ENCODE measurements at regions not wholly inside any gene's neighbourhood (a gene's known extent, or its start where the extent isn't known, plus 50 kb on each side); places are given as distances from the start of the nearest gene placed in this dataset.

- ATAC-seq = no peak
- no peaks in the 10 kb centered on the region for H3K27me3 ChIP-seq (ENCODE audit: control insufficient read depth in 2 of 2, insufficient read depth in 2 of 2, low read length in 2 of 2)
- DNase-seq (ENCODE audit: extremely low read depth in 1 of 4, low spot score in 3 of 4) = no peak
- in situ Hi-C loops (cut with MboI) (no loop called here), intact Hi-C loops (cut with micrococcal nuclease) (no loop called here)
- no peak overlapping the region for H3K4me2 ChIP-seq (ENCODE audit: insufficient read depth, low read length)
- FAIRE-seq = no peak
- CTCF ChIA-PET (ENCODE audit: low intra/inter-chr PET ratio) = no interaction called here
- TF ChIP-seq GATAD2B (IDR thresholded peaks at IDR 0.05; ENCODE audit: borderline replicate concordance) = no peak
- no peak for TF ChIP-seq SNRNP70 (optimal IDR thresholded peaks at IDR 0.05; ENCODE audit: low read depth, low read length)
- TF ChIP-seq SRSF9 (IDR thresholded peaks at IDR 0.05; ENCODE audit: borderline replicate concordance, low read depth, low read length) = no peak
- TF ChIP-seq PHF20 (IDR thresholded peaks at IDR 0.05; ENCODE audit: partially characterized antibody) = no peak
- TF ChIP-seq CLOCK (CRISPR knock-in tag; IDR thresholded peaks at IDR 0.05; ENCODE audit: borderline replicate concordance) = no peak
- no peak for TF ChIP-seq SPI1 (IDR thresholded peaks at IDR 0.05; ENCODE audit: borderline replicate concordance, low read depth, low read length)
- TF ChIP-seq MCM7 (IDR thresholded peaks at IDR 0.05) = no peak
- TF ChIP-seq ZNF165 (CRISPR knock-in tag; IDR thresholded peaks at IDR 0.05; ENCODE audit: borderline replicate concordance) = no peak
- no peak for TF ChIP-seq NRF1 (conservative IDR thresholded peaks at IDR 0.05 in 1 of 2, IDR thresholded peaks at IDR 0.05 in 1 of 2)
- no peak for TF ChIP-seq PTRF (tag; IDR thresholded peaks at IDR 0.05)
- TF ChIP-seq CC2D1A (IDR thresholded peaks at IDR 0.05) = no peak
- TF ChIP-seq SRSF1 (IDR thresholded peaks at IDR 0.05; ENCODE audit: low read depth, low read length) = no peak
- TF ChIP-seq SRF (CRISPR knock-in tag; IDR thresholded peaks at IDR 0.05) = no peak
- no peak for TF ChIP-seq MED1 (CRISPR knock-in tag; IDR thresholded peaks at IDR 0.05; ENCODE audit: borderline replicate concordance)
- TF ChIP-seq ZBED1 (IDR thresholded peaks at IDR 0.05) = no peak
- no peak for TF ChIP-seq ZNF398 (CRISPR knock-in tag; IDR thresholded peaks at IDR 0.05)
- no peak for TF ChIP-seq BRD4 (IDR thresholded peaks at IDR 0.05)
- no peaks in the 10 kb centered on the region for H3K79me2 ChIP-seq (ENCODE audit: control insufficient read depth, insufficient read depth, low read length)
- H2AFZ ChIP-seq (ENCODE audit: low read depth, low read length) = no peak overlapping the region
- H3K9me3 ChIP-seq (replicated peaks; ENCODE audit: control insufficient read depth, insufficient read depth, low read depth, low read length) = no peaks in the 10 kb centered on the region
- H3K36me3 ChIP-seq (ENCODE audit: control insufficient read depth, insufficient read depth, low read length) = no peaks in the 10 kb centered on the region
- BruUV-seq (replicated peaks) = no TSS peak
- no peak overlapping the region for H3K9ac ChIP-seq (ENCODE audit: insufficient read depth in 1 of 2, low read depth in 2 of 2, low read length in 2 of 2)
- H3K4me1 ChIP-seq (replicated peaks in 1 of 2; ENCODE audit: control insufficient read depth in 2 of 2, insufficient read depth in 2 of 2, low read length in 2 of 2) = no peaks in the 10 kb centered on the region
- no peak overlapping the region for H3K27ac ChIP-seq (ENCODE audit: extremely low read depth, low read depth, low read length)
- H3K9me1 ChIP-seq (ENCODE audit: control insufficient read depth, insufficient read depth, low read length) = no peaks in the 10 kb centered on the region
- H3K4me3 ChIP-seq = no peak overlapping the region
- no peaks in the 10 kb centered on the region for H4K20me1 ChIP-seq (replicated peaks; ENCODE audit: control insufficient read depth, insufficient read depth, low read length)
- WGBS (ENCODE audit: insufficient coverage, low coverage, missing lambda C conversion rate) = 14% methylated on average over 2 of the region's 2 CpGs
- POLR2A ChIA-PET = no interaction called here
Observed at GRCh38 chr3:110423276-110423675, 648.3 kb upstream of the NECTIN3 start.

All from K562 (cell line).